Central memory CD8-positive, alpha-beta T cell (primary cell): ENCODE measurements at regions not wholly inside any gene's neighbourhood (a gene's known extent, or its start where the extent isn't known, plus 50 kb on each side); places are given as distances from the start of the nearest gene placed in this dataset.
"Not testable (repeated sequence)": the region's sequence is repeated elsewhere in the genome, so short reads cannot be mapped to it uniquely, and the experiment has no call there.

Experiments
- ATAC-seq: fragments of 150-1000 bp; cut with Tn5 transposase; replicated peaks from 2 replicates; pipeline ENCODE4 v1.10.0; 2022; ENCODE audit warnings: mild to moderate bottlenecking, moderate FRiP score, moderate number of reproducible peaks; ENCODE audit not compliant: poor library complexity, severe bottlenecking; ENCODE audit errors: extremely low read depth
- DNase-seq, 2 donors: peaks; one replicate each; pipeline ENCODE4 v3.0.0; 2021; ENCODE audit warnings: low spot score in 2 of 2
- H3K27ac Mint-ChIP-seq: one replicate; pipeline ENCODE4 v1.8.0; 2022; ENCODE audit warnings: low read depth, mild to moderate bottlenecking, moderate library complexity, mixed read lengths
- H3K27me3 Mint-ChIP-seq: one replicate; pipeline ENCODE4 v1.8.0; 2022; ENCODE audit warnings: mixed read lengths
- H3K36me3 Mint-ChIP-seq: one replicate; pipeline ENCODE4 v1.8.0; 2022; ENCODE audit warnings: mild to moderate bottlenecking, moderate library complexity, mixed read lengths; ENCODE audit not compliant: insufficient read depth
- H3K4me1 Mint-ChIP-seq: one replicate; pipeline ENCODE4 v1.8.0; 2022; ENCODE audit warnings: mixed read lengths
- H3K4me3 Mint-ChIP-seq: one replicate; pipeline ENCODE4 v1.8.0; 2022; ENCODE audit warnings: mild to moderate bottlenecking, moderate library complexity, mixed read lengths
- H3K9me3 Mint-ChIP-seq: one replicate; pipeline ENCODE4 v1.8.0; 2022; ENCODE audit warnings: mixed read lengths

- peaks cover 6% of the 10 kb centered on the region for H3K9me3 Mint-ChIP-seq
- no peak overlapping the region for H3K4me3 Mint-ChIP-seq
- no peaks in the 10 kb centered on the region for H3K36me3 Mint-ChIP-seq
- DNase-seq (no peak), ATAC-seq (no peak)
- no peaks in the 10 kb centered on the region for H3K4me1 Mint-ChIP-seq
- H3K27me3 Mint-ChIP-seq: peaks cover 30% of the 10 kb centered on the region
- H3K27ac Mint-ChIP-seq: no peak overlapping the region
Measured at GRCh38 chr4:3613967-3614730, 81.9 kb upstream of the LRPAP1 start.

GRCh38 chr4:3612934-3613333 lies 80.7 kb upstream of the LRPAP1 start:
- ATAC-seq: no peak
- Mint-ChIP-seq H3K27me3 (peaks cover 18% of the 10 kb centered on the region), H3K36me3 (no peaks in the 10 kb centered on the region), H3K4me1 (no peaks in the 10 kb centered on the region), H3K9me3 (peaks cover 6% of the 10 kb centered on the region), H3K4me3 (no peak overlapping the region), H3K27ac (no peak overlapping the region)
- no peak for DNase-seq

GRCh38 chr4:3612281-3612680 lies 80.1 kb upstream of the LRPAP1 start:
- H3K4me1 Mint-ChIP-seq: no peaks in the 10 kb centered on the region
- H3K9me3 Mint-ChIP-seq: peaks cover 6% of the 10 kb centered on the region
- no peak for DNase-seq
- ATAC-seq: no peak
- no peak overlapping the region for H3K4me3 Mint-ChIP-seq
- no peak overlapping the region for H3K27ac Mint-ChIP-seq
- peaks cover 12% of the 10 kb centered on the region for H3K27me3 Mint-ChIP-seq
- no peaks in the 10 kb centered on the region for H3K36me3 Mint-ChIP-seq

DNA sequence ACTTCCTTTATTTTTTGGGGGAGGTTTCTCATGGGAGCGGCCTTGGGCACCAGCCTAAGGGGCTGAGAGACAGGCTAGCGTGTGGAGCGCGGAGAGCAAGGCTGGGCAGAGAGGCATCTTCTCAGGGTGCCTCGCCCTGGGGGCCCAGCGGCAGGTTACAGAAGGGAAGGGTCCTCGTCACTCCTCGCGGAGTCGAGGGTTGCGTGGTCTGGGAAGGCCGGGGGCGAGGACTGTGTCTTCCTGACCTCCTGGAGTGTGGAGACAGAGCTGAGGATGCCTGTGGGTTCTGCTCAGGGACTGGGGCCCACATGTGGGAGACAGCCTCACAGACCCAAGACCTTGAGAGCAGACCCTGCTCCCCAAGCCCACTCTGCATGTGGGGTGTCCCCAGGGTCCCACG lies 79.6 kb upstream of the LRPAP1 start:
- no peak overlapping the region for H3K27ac Mint-ChIP-seq
- H3K4me1 Mint-ChIP-seq: no peaks in the 10 kb centered on the region
- ATAC-seq (no peak), DNase-seq (no peak)
- no peaks in the 10 kb centered on the region for H3K36me3 Mint-ChIP-seq
- H3K9me3 Mint-ChIP-seq: peaks cover 6% of the 10 kb centered on the region
- peaks cover 12% of the 10 kb centered on the region for H3K27me3 Mint-ChIP-seq
- H3K4me3 Mint-ChIP-seq: no peak overlapping the region

- H3K27ac Mint-ChIP-seq, ATAC-seq, DNase-seq, H3K4me1 Mint-ChIP-seq, H3K9me3 Mint-ChIP-seq, H3K36me3 Mint-ChIP-seq, H3K4me3 Mint-ChIP-seq, H3K27me3 Mint-ChIP-seq: not testable (repeated sequence)
Measured at GRCh38 chr4:3610851-3611250, 78.6 kb upstream of the LRPAP1 start.

DNA sequence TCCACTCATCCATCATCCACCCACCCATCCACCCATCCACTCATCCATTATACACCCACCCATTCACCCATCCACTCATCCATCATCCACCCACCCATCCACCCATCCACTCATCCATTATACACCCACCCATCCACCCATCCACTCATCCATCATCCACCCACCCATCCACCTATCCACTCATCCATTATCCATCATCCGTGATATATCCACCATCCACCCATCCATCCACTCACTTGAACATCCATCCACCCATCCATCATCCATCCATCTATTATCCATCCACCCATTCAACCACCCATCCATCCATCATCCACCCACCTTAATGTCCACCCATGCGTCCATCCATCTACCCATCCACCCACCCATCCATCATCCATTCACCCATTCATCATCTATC lies 77.7 kb upstream of the LRPAP1 start:
- not testable (repeated sequence) for H3K4me1 Mint-ChIP-seq, ATAC-seq, H3K27me3 Mint-ChIP-seq, H3K9me3 Mint-ChIP-seq, H3K27ac Mint-ChIP-seq, H3K36me3 Mint-ChIP-seq, H3K4me3 Mint-ChIP-seq, DNase-seq

DNA sequence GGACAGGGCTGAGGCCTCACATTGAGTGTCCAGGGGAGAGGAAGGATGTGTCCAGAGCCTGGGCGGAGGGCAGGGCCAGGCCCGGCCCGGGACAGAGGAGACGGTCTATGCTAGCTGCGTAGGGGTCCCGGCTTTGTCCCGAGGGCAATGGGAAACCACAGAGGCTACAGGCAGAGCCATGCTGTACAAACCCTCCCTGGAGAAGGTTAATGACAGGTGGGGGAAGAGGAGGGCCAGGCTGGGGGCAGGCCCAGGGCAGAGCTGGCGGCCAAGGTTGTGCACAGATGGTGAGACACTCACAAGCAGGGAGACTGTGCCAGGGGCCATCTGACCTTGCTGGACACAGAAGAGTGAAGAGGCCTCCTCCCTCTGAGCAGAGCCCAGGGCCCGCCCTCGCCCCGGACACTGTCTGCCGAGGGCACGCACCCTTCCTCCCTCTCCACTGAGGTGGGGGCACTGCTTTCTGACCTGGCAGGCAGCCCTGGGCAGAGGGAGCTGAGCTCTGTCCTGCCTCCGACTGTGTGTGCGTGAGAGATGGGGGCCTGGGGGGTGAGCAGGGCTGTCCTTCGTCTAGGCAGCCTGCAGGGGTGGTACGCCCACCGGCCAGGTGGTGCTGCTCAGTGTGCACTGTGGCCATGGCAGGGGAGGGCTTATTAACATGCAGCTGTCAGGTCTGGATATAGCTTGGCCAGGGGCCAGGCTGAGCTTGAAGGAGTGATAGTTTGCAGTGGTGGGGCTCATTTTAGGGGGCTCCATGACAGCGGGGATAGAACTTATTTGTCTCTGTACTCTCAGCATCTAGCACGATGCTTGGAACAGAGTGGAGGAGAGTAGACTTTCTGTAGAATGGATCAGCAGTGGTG lies 75.7 kb upstream of the LRPAP1 start:
- no peak overlapping the region for H3K4me3 Mint-ChIP-seq
- no peaks in the 10 kb centered on the region for H3K36me3 Mint-ChIP-seq
- no peaks in the 10 kb centered on the region for H3K4me1 Mint-ChIP-seq
- H3K27ac Mint-ChIP-seq: no peak overlapping the region
- no peaks in the 10 kb centered on the region for H3K27me3 Mint-ChIP-seq
- ATAC-seq (no peak), DNase-seq (no peak)
- peaks cover 3% of the 10 kb centered on the region for H3K9me3 Mint-ChIP-seq

- H3K36me3 Mint-ChIP-seq, H3K9me3 Mint-ChIP-seq, H3K27me3 Mint-ChIP-seq, H3K4me1 Mint-ChIP-seq, H3K4me3 Mint-ChIP-seq, DNase-seq, H3K27ac Mint-ChIP-seq, ATAC-seq: not testable (repeated sequence)
Measured at GRCh38 chr4:3606850-3607249, 74.6 kb upstream of the LRPAP1 start.

DNA sequence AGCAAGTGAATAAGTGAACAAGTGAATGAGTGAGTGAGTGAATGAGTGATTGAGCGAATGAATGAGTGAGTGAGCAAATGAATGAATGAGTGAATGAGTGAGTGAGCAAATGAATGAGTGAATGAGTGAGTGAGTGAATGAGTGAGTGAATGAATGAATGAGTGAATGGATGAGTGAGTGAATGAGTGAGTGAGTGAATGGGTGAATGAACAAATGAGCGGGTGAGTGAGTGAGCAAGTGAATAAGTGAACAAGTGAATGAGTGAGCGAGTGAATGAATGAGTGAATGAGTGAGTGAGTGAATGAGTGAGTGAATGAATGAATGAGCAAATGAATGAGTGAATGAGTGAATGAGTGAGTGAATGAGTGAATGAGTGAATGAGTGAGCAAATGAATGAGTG lies 74.0 kb upstream of the LRPAP1 start:
- H3K4me1 Mint-ChIP-seq, H3K4me3 Mint-ChIP-seq, DNase-seq, ATAC-seq, H3K27me3 Mint-ChIP-seq, H3K27ac Mint-ChIP-seq, H3K36me3 Mint-ChIP-seq, H3K9me3 Mint-ChIP-seq: not testable (repeated sequence)

DNA sequence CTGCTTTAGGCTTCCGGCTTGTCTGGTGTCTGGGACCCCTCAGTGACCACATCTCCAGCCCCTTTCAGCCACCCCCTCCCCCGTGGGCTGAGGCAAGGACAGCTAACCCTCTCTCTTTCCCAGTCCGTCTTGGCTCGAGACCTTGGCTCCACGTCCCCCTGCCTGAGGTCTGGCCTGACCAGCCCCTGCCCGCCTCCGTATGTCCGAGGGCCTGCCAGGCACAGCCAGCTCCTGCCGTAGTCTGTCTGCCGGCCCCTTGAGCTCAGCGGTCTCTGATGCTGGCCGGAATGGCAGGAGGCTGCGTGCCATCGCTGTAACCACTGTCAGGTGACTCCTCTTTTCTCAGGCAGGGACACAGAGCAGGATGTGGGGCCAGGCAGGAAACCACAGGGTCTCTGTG lies 73.3 kb upstream of the LRPAP1 start:
- Mint-ChIP-seq H3K4me3 (no peak overlapping the region), H3K27ac (no peak overlapping the region), H3K27me3 (no peaks in the 10 kb centered on the region), H3K4me1 (no peaks in the 10 kb centered on the region), H3K36me3 (no peaks in the 10 kb centered on the region), H3K9me3 (no peaks in the 10 kb centered on the region)
- no peak for ATAC-seq
- DNase-seq: no peak

DNA sequence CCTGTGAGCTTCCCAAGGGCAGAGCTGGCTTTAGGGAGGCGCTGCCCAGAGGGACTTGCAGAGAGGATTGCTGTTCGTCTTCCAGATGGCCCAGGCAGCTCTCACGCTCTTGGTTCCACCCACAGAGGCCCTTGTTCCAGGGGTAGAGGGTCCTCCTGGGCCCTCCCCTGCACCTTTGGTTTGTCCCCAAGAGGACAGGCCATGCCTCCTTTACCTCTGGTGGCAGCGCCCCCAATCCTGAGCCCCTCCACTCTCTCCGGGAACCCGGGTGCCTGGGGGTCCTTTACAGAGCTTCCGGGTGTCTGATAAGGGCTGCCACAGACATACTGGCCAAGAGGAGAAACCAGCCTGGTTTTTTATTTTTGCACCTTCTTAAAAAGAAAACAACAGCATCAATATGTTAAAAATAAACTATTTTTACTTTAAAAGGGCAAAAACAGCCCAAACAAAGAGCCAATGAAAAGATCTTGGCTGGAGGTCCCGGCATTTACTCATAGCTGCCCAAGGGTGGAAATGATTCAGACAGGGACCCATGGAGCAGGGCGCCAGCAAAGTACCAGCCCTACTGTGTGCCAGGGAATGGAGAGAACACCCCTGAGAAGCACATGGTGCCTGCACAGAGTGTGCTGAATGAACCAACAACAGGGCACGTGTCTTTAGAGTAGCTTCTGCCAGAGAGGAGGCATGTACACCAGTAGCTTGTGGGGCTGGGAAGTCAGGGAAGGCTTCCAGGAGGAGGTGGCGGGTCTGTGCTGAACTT lies 70.8 kb upstream of the LRPAP1 start:
- not testable (repeated sequence) for H3K9me3 Mint-ChIP-seq, H3K4me1 Mint-ChIP-seq, H3K27me3 Mint-ChIP-seq, H3K36me3 Mint-ChIP-seq, H3K4me3 Mint-ChIP-seq, ATAC-seq, DNase-seq, H3K27ac Mint-ChIP-seq

- no peak for DNase-seq
- no peak for ATAC-seq
- peaks cover under 1% of the 10 kb centered on the region for H3K27me3 Mint-ChIP-seq
- H3K27ac Mint-ChIP-seq: no peak overlapping the region
- H3K4me1 Mint-ChIP-seq: no peaks in the 10 kb centered on the region
- peaks cover 1% of the 10 kb centered on the region for H3K36me3 Mint-ChIP-seq
- H3K9me3 Mint-ChIP-seq: no peaks in the 10 kb centered on the region
- H3K4me3 Mint-ChIP-seq: no peak overlapping the region
Measured at GRCh38 chr4:3601992-3602391, 69.8 kb upstream of the LRPAP1 start.
